ENCODE measurements at regions not wholly inside any gene's neighbourhood (a gene's known extent, or its start where the extent isn't known, plus 50 kb on each side); places are given as distances from the start of the nearest gene placed in this dataset.
A peak's percentile ranks its signal among the peaks of the same experiment; 100 is the strongest.

GRCh38 chrX:124239911-124240310 lies 92.5 kb upstream of the TEX13D start:
- no peaks in the 10 kb centered on the region for H3K4me1 ChIP-seq (replicated peaks in 1 of 2)
- in situ Hi-C loops (cut with MboI; ENCODE audit: low pct_unique_long_range_greater_than_20kb in 2 of 9, low sequenced_read_pairs in 9 of 9, unreplicated experiment in 9 of 9) = no loop called here

GRCh38 chrX:124240422-124240821 lies 92.0 kb upstream of the TEX13D start:
- no peak for ATAC-seq (replicated peaks in 6 of 8)
- Histone ChIP-seq H3K4me3 (no peak overlapping the region), H3K4me1 (replicated peaks in 1 of 2) (no peaks in the 10 kb centered on the region), H3K27ac (no peak overlapping the region)
- in situ Hi-C loops (cut with MboI; ENCODE audit: low pct_unique_long_range_greater_than_20kb in 2 of 9, low sequenced_read_pairs in 9 of 9, unreplicated experiment in 9 of 9) = no loop called here

More at GRCh38 chrX:124239911-124240310, 92.5 kb upstream of the TEX13D start:
- 40 to 100% (median 93%) methylated on average over 1 to 3 of the region's 6 CpGs; no CpG with 5 or more reads in 3 of the 10 experiments for WGBS, 10 experiments
- ATAC-seq (replicated peaks in 6 of 8) = no peak
- Histone ChIP-seq H3K27ac (no peak overlapping the region), H3K4me3 (no peak overlapping the region)

GRCh38 chrX:124242131-124242530 lies 90.3 kb upstream of the TEX13D start:
- whole genome bisulfite sequencing, 10 experiments = 48 to 100% (median 55%) methylated on average over 1 to 5 of the region's 5 CpGs; no CpG with 5 or more reads in 3 of the 10 experiments
- ATAC-seq (replicated peaks in 6 of 8) = no peak
- H3K4me3 ChIP-seq = no peak overlapping the region
- no peaks in the 10 kb centered on the region for H3K4me1 ChIP-seq (replicated peaks in 1 of 2)
- in situ Hi-C loops (cut with MboI; ENCODE audit: low pct_unique_long_range_greater_than_20kb in 2 of 9, low sequenced_read_pairs in 9 of 9, unreplicated experiment in 9 of 9) = no loop called here
- no peak overlapping the region for H3K27ac ChIP-seq

GRCh38 chrX:124249345-124249744 lies 83.1 kb upstream of the TEX13D start:
- no peak for ATAC-seq (replicated peaks in 6 of 8)
- Histone ChIP-seq H3K27ac (no peak overlapping the region), H3K4me3 (no peak overlapping the region), H3K4me1 (replicated peaks in 1 of 2) (no peaks in the 10 kb centered on the region)
- in situ Hi-C loops (cut with MboI; ENCODE audit: low pct_unique_long_range_greater_than_20kb in 2 of 9, low sequenced_read_pairs in 9 of 9, unreplicated experiment in 9 of 9) = no loop called here
- 50 to 60% methylated on average over 1 of the region's 1 CpG; no CpG with 5 or more reads in 8 of the 10 experiments for WGBS, 10 experiments

- in situ Hi-C loops (cut with MboI; ENCODE audit: low pct_unique_long_range_greater_than_20kb in 2 of 9, low sequenced_read_pairs in 9 of 9, unreplicated experiment in 9 of 9) = no loop called here
- Histone ChIP-seq H3K4me1 (replicated peaks in 1 of 2) (no peaks in the 10 kb centered on the region), H3K4me3 (no peak overlapping the region), H3K27ac (no peak overlapping the region)
- ATAC-seq (replicated peaks in 6 of 8) = no peak
Observed at GRCh38 chrX:124250835-124251437, 81.5 kb upstream of the TEX13D start.

GRCh38 chrX:124254611-124255010 lies 77.8 kb upstream of the TEX13D start:
- in situ Hi-C loops (cut with MboI; ENCODE audit: low pct_unique_long_range_greater_than_20kb in 2 of 9, low sequenced_read_pairs in 9 of 9, unreplicated experiment in 9 of 9) = no loop called here
- 10 to 71% (median 33%) methylated on average over 1 of the region's 1 CpG; no CpG with 5 or more reads in 7 of the 10 experiments for WGBS, 10 experiments
- no peak for ATAC-seq (replicated peaks in 6 of 8)

GRCh38 chrX:124256216-124256615 lies 76.2 kb upstream of the TEX13D start:
- ATAC-seq (replicated peaks in 6 of 8) = peak in 3 of 8 experiments; percentile 79 to 95 (median 84)

More at GRCh38 chrX:124254611-124255010, 77.8 kb upstream of the TEX13D start:
- Histone ChIP-seq H3K4me3 (no peak overlapping the region), H3K27ac (no peak overlapping the region), H3K4me1 (replicated peaks in 1 of 2) (no peaks in the 10 kb centered on the region)

GRCh38 chrX:124256629-124257380 lies 75.7 kb upstream of the TEX13D start:
- 42% methylated on average over 3 of the region's 3 CpGs; no CpG with 5 or more reads in 9 of the 10 experiments for WGBS, 10 experiments
- H3K27ac ChIP-seq = no peak overlapping the region
- in situ Hi-C loops (cut with MboI; ENCODE audit: low pct_unique_long_range_greater_than_20kb in 2 of 9, low sequenced_read_pairs in 9 of 9, unreplicated experiment in 9 of 9) = no loop called here
- no peak overlapping the region for H3K4me3 ChIP-seq
- ATAC-seq (replicated peaks in 6 of 8) = peak in 3 of 8 experiments; percentile 28 to 67 (median 65)
- H3K4me1 ChIP-seq (replicated peaks in 1 of 2) = no peaks in the 10 kb centered on the region

More at GRCh38 chrX:124256216-124256615, 76.2 kb upstream of the TEX13D start:
- 0 to 100% (median 50%) methylated on average over 1 to 2 of the region's 2 CpGs; no CpG with 5 or more reads in 5 of the 10 experiments for WGBS, 10 experiments
- Histone ChIP-seq H3K4me1 (replicated peaks in 1 of 2) (no peaks in the 10 kb centered on the region), H3K27ac (no peak overlapping the region), H3K4me3 (no peak overlapping the region)
- in situ Hi-C loops (cut with MboI; ENCODE audit: low pct_unique_long_range_greater_than_20kb in 2 of 9, low sequenced_read_pairs in 9 of 9, unreplicated experiment in 9 of 9) = no loop called here

- in situ Hi-C loops (cut with MboI; ENCODE audit: low pct_unique_long_range_greater_than_20kb in 2 of 9, low sequenced_read_pairs in 9 of 9, unreplicated experiment in 9 of 9) = no loop called here
- WGBS, 10 experiments = 0 to 83% (median 40%) methylated on average over 1 to 5 of the region's 5 CpGs; no CpG with 5 or more reads in 6 of the 10 experiments
- peak in 2 of 8 experiments; percentile 27 to 56 for ATAC-seq (replicated peaks in 6 of 8)
- no peak overlapping the region for H3K27ac ChIP-seq
- H3K4me1 ChIP-seq (replicated peaks in 1 of 2) = no peaks in the 10 kb centered on the region
- no peak overlapping the region for H3K4me3 ChIP-seq
Observed at GRCh38 chrX:124257924-124258702, 74.3 kb upstream of the TEX13D start.

- in situ Hi-C loops (cut with MboI; ENCODE audit: low pct_unique_long_range_greater_than_20kb in 2 of 9, low sequenced_read_pairs in 9 of 9, unreplicated experiment in 9 of 9) = no loop called here
- ATAC-seq (replicated peaks in 6 of 8) = no peak
- Histone ChIP-seq H3K4me3 (no peak overlapping the region), H3K27ac (no peak overlapping the region), H3K4me1 (replicated peaks in 1 of 2) (no peaks in the 10 kb centered on the region)
- WGBS, 10 experiments = 33 to 100% (median 50%) methylated on average over 1 to 2 of the region's 2 CpGs; no CpG with 5 or more reads in 5 of the 10 experiments
Observed at GRCh38 chrX:124260845-124261244, 71.6 kb upstream of the TEX13D start.

- no peak overlapping the region for H3K27ac ChIP-seq
- 60 to 63% methylated on average over 1 to 4 of the region's 4 CpGs; no CpG with 5 or more reads in 8 of the 10 experiments for WGBS, 10 experiments
Observed at GRCh38 chrX:124263743-124264142, 68.7 kb upstream of the TEX13D start.

GRCh38 chrX:124268099-124268498 lies 64.4 kb upstream of the TEX13D start:
- H3K4me1 ChIP-seq (replicated peaks in 1 of 2) = no peaks in the 10 kb centered on the region
- H3K4me3 ChIP-seq = no peak overlapping the region
- no peak for ATAC-seq (replicated peaks in 6 of 8)
- no peak overlapping the region for H3K27ac ChIP-seq
- in situ Hi-C loops (cut with MboI; ENCODE audit: low pct_unique_long_range_greater_than_20kb in 2 of 9, low sequenced_read_pairs in 9 of 9, unreplicated experiment in 9 of 9) = no loop called here

More at GRCh38 chrX:124263743-124264142, 68.7 kb upstream of the TEX13D start:
- no peak for ATAC-seq (replicated peaks in 6 of 8)
- in situ Hi-C loops (cut with MboI; ENCODE audit: low pct_unique_long_range_greater_than_20kb in 2 of 9, low sequenced_read_pairs in 9 of 9, unreplicated experiment in 9 of 9) = no loop called here
- no peak overlapping the region for H3K4me3 ChIP-seq
- no peaks in the 10 kb centered on the region for H3K4me1 ChIP-seq (replicated peaks in 1 of 2)

- H3K27ac ChIP-seq = no peak overlapping the region
- peaks cover 0 to under 1% of the 10 kb centered on the region in 2 donors for H3K4me1 ChIP-seq (replicated peaks in 1 of 2)
- no peak for ATAC-seq (replicated peaks in 6 of 8)
- no peak overlapping the region for H3K4me3 ChIP-seq
- in situ Hi-C loops (cut with MboI; ENCODE audit: low pct_unique_long_range_greater_than_20kb in 2 of 9, low sequenced_read_pairs in 9 of 9, unreplicated experiment in 9 of 9) = no loop called here
- 68 to 100% (median 100%) methylated on average over 1 to 2 of the region's 2 CpGs; no CpG with 5 or more reads in 4 of the 10 experiments for WGBS, 10 experiments
Observed at GRCh38 chrX:124269881-124270280, 62.6 kb upstream of the TEX13D start.

All from motor neuron (in vitro differentiated cells).